ENCODE measurements at regions not wholly inside any gene's neighbourhood (a gene's known extent, or its start where the extent isn't known, plus 50 kb on each side); places are given as distances from the start of the nearest gene placed in this dataset.

GRCh38 chr6:2554651-2555260 lies 196.0 kb downstream of the MYLK4 start:
- Histone ChIP-seq H3K27me3 (ENCODE audit: control insufficient read depth, insufficient read depth, low read length) (no peaks in the 10 kb centered on the region), H3K9me3 (ENCODE audit: control insufficient read depth in 2 of 3, insufficient read depth in 1 of 3, low read length in 3 of 3) (no peaks in the 10 kb centered on the region), H3K4me3 (ENCODE audit: low read length in 3 of 3) (no peak overlapping the region), H3K9ac (ENCODE audit: low read length in 3 of 3) (no peak overlapping the region), H3K36me3 (ENCODE audit: control insufficient read depth in 2 of 3, insufficient read depth in 3 of 3, low read length in 3 of 3) (no peaks in the 10 kb centered on the region), H3K27ac (ENCODE audit: low read depth in 2 of 2, low read length in 2 of 2) (no peak overlapping the region), H3K4me1 (ENCODE audit: control insufficient read depth in 2 of 3, insufficient read depth in 2 of 3, low read depth in 1 of 3, low read length in 3 of 3) (peaks cover 0 to 5% (median 4%) of the 10 kb centered on the region in 3 donors)
- TF ChIP-seq CTCF (IDR thresholded peaks at IDR 0.05; ENCODE audit: borderline replicate concordance, extremely low read depth, insufficient read depth), result no peak
- DNase-seq (no peak), FAIRE-seq (no peak)
- intact Hi-C loops (cut with DNase I), result no loop called here

GRCh38 chr6:2552526-2553154 lies 198.1 kb downstream of the MYLK4 start:
- intact Hi-C loops (cut with DNase I), result no loop called here
- Histone ChIP-seq H3K36me3 (ENCODE audit: control insufficient read depth in 2 of 3, insufficient read depth in 3 of 3, low read length in 3 of 3) (no peaks in the 10 kb centered on the region), H3K9me3 (ENCODE audit: control insufficient read depth in 2 of 3, insufficient read depth in 1 of 3, low read length in 3 of 3) (peaks cover 0 to 8% (median 0%) of the 10 kb centered on the region in 3 donors), H3K9ac (ENCODE audit: low read length in 3 of 3) (no peak overlapping the region), H3K4me1 (ENCODE audit: control insufficient read depth in 2 of 3, insufficient read depth in 2 of 3, low read depth in 1 of 3, low read length in 3 of 3) (no peaks in the 10 kb centered on the region), H3K4me3 (ENCODE audit: low read length in 3 of 3) (no peak overlapping the region), H3K27ac (ENCODE audit: low read depth in 2 of 2, low read length in 2 of 2) (no peak overlapping the region), H3K27me3 (ENCODE audit: control insufficient read depth, insufficient read depth, low read length) (no peaks in the 10 kb centered on the region)
- DNase-seq (no peak), FAIRE-seq (no peak)
- no peak for TF ChIP-seq CTCF (IDR thresholded peaks at IDR 0.05; ENCODE audit: borderline replicate concordance, extremely low read depth, insufficient read depth)

- no peak overlapping the region for H3K27ac ChIP-seq (ENCODE audit: low read depth in 2 of 2, low read length in 2 of 2)
- no peaks in the 10 kb centered on the region for H3K4me1 ChIP-seq (ENCODE audit: control insufficient read depth in 2 of 3, insufficient read depth in 2 of 3, low read depth in 1 of 3, low read length in 3 of 3)
- H3K4me3 ChIP-seq (ENCODE audit: low read length in 3 of 3), result no peak overlapping the region
- no peak for TF ChIP-seq CTCF (IDR thresholded peaks at IDR 0.05; ENCODE audit: borderline replicate concordance, extremely low read depth, insufficient read depth)
- no peaks in the 10 kb centered on the region for H3K27me3 ChIP-seq (ENCODE audit: control insufficient read depth, insufficient read depth, low read length)
- no peaks in the 10 kb centered on the region for H3K36me3 ChIP-seq (ENCODE audit: control insufficient read depth in 2 of 3, insufficient read depth in 3 of 3, low read length in 3 of 3)
- FAIRE-seq (no peak), DNase-seq (no peak)
- H3K9ac ChIP-seq (ENCODE audit: low read length in 3 of 3), result no peak overlapping the region
- intact Hi-C loops (cut with DNase I), result no loop called here
- peaks cover 0 to 8% (median 0%) of the 10 kb centered on the region in 3 donors for H3K9me3 ChIP-seq (ENCODE audit: control insufficient read depth in 2 of 3, insufficient read depth in 1 of 3, low read length in 3 of 3)
Measured at GRCh38 chr6:2551705-2552104, 199.0 kb downstream of the MYLK4 start.

Measured in kidney (tissue), 13 donors.